Type B pancreatic cell (in vitro differentiated cells): ENCODE measurements at regions not wholly inside any gene's neighbourhood (a gene's known extent, or its start where the extent isn't known, plus 50 kb on each side); places are given as distances from the start of the nearest gene placed in this dataset.

Experiments
- DNase-seq: peaks from one replicate; pipeline ENCODE4 v3.0.0; 2021; ENCODE audit warnings: mixed read lengths; ENCODE audit not compliant: unreplicated experiment; ENCODE audit errors: extremely low spot score
- H3K27ac Mint-ChIP-seq: 2 replicates; pipeline ENCODE4 v1.8.0; 2021; ENCODE audit warnings: mild to moderate bottlenecking, mixed read lengths
- H3K27me3 Mint-ChIP-seq: 2 replicates; pipeline ENCODE4 v1.8.0; 2021; ENCODE audit warnings: mixed read lengths
- H3K36me3 Mint-ChIP-seq: 2 replicates; pipeline ENCODE4 v1.8.0; 2021; ENCODE audit warnings: mixed read lengths
- H3K4me1 Mint-ChIP-seq: one replicate; pipeline ENCODE4 v1.8.0; 2021; ENCODE audit warnings: mixed read lengths; ENCODE audit not compliant: unreplicated experiment
- H3K4me3 Mint-ChIP-seq: 2 replicates; pipeline ENCODE4 v1.8.0; 2021; ENCODE audit warnings: mild to moderate bottlenecking, mixed read lengths
- H3K9me3 Mint-ChIP-seq: 2 replicates; pipeline ENCODE4 v1.8.0; 2021; ENCODE audit warnings: mixed read lengths
- CTCF ChIP-seq: fragments of 200-600 bp; sonication (generic); conservative IDR thresholded peaks from 2 replicates; pipeline ENCODE4 v1.5.0; 2021; ENCODE audit warnings: antibody characterized with exemption, mild to moderate bottlenecking

- no peak for TF ChIP-seq CTCF
- DNase-seq, result no peak
- no peak overlapping the region for H3K27ac Mint-ChIP-seq
- peaks cover 14% of the 10 kb centered on the region for H3K4me1 Mint-ChIP-seq
- no peak overlapping the region for H3K4me3 Mint-ChIP-seq
- H3K9me3 Mint-ChIP-seq, result no peaks in the 10 kb centered on the region
- H3K36me3 Mint-ChIP-seq, result no peaks in the 10 kb centered on the region
- peaks cover 39% of the 10 kb centered on the region for H3K27me3 Mint-ChIP-seq
Measured at GRCh38 chr18:22325396-22325795, 92.3 kb downstream of the CTAGE1 start.

GRCh38 chr18:22324191-22325131, 93.3 kb downstream of the CTAGE1 start:
- H3K9me3 Mint-ChIP-seq, result no peaks in the 10 kb centered on the region
- peaks cover 32% of the 10 kb centered on the region for H3K27me3 Mint-ChIP-seq
- H3K36me3 Mint-ChIP-seq, result no peaks in the 10 kb centered on the region
- peak overlapping the region; percentile 74 for H3K4me3 Mint-ChIP-seq
- peaks cover 14% of the 10 kb centered on the region for H3K4me1 Mint-ChIP-seq
- peak; percentile 50 for TF ChIP-seq CTCF
- DNase-seq, result no peak
- H3K27ac Mint-ChIP-seq, result no peak overlapping the region

GRCh38 chr18:22322243-22322691, 95.4 kb downstream of the CTAGE1 start:
- Mint-ChIP-seq H3K4me1 (peaks cover 20% of the 10 kb centered on the region), H3K9me3 (no peaks in the 10 kb centered on the region), H3K27ac (no peak overlapping the region), H3K4me3 (no peak overlapping the region), H3K36me3 (no peaks in the 10 kb centered on the region), H3K27me3 (peaks cover 19% of the 10 kb centered on the region)
- no peak for DNase-seq
- no peak for TF ChIP-seq CTCF

- peaks cover 9% of the 10 kb centered on the region for H3K27me3 Mint-ChIP-seq
- H3K27ac Mint-ChIP-seq, result no peak overlapping the region
- no peak for DNase-seq
- TF ChIP-seq CTCF, result no peak
- no peaks in the 10 kb centered on the region for H3K9me3 Mint-ChIP-seq
- H3K4me3 Mint-ChIP-seq, result no peak overlapping the region
- no peaks in the 10 kb centered on the region for H3K36me3 Mint-ChIP-seq
- peaks cover 20% of the 10 kb centered on the region for H3K4me1 Mint-ChIP-seq
Measured at GRCh38 chr18:22320771-22321170, 96.9 kb downstream of the CTAGE1 start.

GRCh38 chr18:22320155-22320554, 97.6 kb downstream of the CTAGE1 start:
- DNase-seq, result no peak
- H3K4me3 Mint-ChIP-seq, result no peak overlapping the region
- peaks cover 4% of the 10 kb centered on the region for H3K27me3 Mint-ChIP-seq
- no peak overlapping the region for H3K27ac Mint-ChIP-seq
- H3K9me3 Mint-ChIP-seq, result no peaks in the 10 kb centered on the region
- TF ChIP-seq CTCF, result no peak
- no peaks in the 10 kb centered on the region for H3K36me3 Mint-ChIP-seq
- H3K4me1 Mint-ChIP-seq, result peaks cover 17% of the 10 kb centered on the region
